CD4-positive, alpha-beta T cell treated with Interleukin-12 subunit alpha and Interleukin-12 subunit beta, for 1 hour (primary cell): ENCODE measurements at regions not wholly inside any gene's neighbourhood (a gene's known extent, or its start where the extent isn't known, plus 50 kb on each side); places are given as distances from the start of the nearest gene placed in this dataset.
"Not testable (repeated sequence)": the region's sequence is repeated elsewhere in the genome, so short reads cannot be mapped to it uniquely, and the experiment has no call there.

Experiments used
- DNase-seq: peaks from one replicate; pipeline ENCODE4 v3.0.0-alpha.2; 2020

- no peak for DNase-seq
These were observed 105.7 kb upstream of the C14orf180 start for GRCh38 chr14:104473649-104474494.

DNA sequence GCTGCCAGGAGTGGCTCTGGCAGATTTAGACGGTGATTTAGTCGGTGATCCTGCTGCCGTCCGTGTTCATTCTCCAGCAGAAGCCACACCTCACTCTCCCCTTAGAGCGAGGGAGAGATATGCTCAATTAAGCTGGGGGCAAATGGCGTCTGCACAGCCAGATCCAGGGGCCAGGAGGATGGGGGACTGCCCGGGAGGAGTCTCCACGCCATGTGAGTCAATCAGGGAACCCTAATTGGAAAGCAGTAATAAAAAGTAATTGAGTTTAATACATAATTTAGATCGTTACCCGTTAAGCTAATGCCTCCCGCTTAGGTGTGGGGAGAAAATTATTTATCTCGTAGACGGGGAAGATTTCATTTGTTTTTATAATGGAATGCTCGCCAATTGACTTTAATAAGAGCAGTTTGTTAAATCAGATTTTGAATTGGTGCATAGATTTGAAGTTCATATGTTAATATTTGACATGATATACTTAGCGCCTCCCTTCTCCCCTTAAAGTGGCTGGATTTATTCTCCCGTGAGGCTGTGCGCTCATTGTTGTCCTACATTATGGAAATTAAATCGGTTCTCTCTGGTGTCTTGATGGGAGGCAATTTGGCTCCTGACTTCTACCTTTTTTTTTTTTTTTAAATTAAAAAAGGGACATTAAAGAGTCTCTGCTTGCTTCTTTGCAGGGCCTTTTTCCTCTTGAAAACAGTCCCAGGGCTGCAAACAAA, 104.9 kb upstream of the C14orf180 start:
- no peak for DNase-seq

- DNase-seq, result no peak
These were observed 104.3 kb upstream of the C14orf180 start for GRCh38 chr14:104475256-104475655.

DNA sequence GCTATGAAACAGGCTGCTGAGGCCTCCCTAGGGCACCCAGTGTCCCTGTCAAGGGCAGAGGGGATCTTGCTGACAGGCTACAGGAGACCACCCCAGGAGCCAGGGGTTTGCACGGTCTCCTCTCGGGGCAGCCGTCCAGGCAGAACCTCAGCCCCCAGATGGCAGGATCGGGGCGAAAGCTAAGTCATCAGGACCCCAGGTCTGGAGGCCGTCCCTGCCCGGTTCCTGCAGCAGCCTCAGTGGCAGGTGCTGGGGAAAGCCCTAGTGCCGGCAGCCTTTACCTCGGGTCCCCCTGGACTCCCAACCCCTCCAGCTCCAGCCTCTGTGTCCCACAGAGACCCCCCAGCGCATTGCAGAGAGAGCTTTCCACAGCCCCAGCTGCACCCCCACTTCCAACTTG, 103.8 kb upstream of the C14orf180 start:
- DNase-seq, result no peak

DNA sequence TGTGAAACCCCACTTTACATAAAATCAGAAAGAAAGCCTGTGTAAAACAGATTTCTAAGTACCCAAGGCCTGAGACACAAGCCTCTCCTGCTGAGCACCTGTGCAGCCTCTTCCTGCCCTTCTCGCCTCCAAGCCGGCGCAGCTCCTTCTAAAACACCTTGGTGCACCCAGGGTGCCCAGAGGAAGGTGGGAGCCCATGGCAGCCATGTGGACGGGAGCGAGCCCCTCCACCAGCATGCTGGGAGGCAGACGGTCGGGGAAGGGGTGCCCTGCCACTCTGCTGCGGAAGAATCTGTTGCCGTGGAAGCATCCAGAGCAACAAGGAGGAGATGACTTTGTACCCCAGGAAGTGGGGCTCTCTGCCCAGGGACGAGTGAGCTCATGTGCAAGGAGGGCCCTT, 103.1 kb upstream of the C14orf180 start:
- DNase-seq, result no peak

GRCh38 chr14:104477117-104477623, 102.4 kb upstream of the C14orf180 start:
- no peak for DNase-seq

DNA sequence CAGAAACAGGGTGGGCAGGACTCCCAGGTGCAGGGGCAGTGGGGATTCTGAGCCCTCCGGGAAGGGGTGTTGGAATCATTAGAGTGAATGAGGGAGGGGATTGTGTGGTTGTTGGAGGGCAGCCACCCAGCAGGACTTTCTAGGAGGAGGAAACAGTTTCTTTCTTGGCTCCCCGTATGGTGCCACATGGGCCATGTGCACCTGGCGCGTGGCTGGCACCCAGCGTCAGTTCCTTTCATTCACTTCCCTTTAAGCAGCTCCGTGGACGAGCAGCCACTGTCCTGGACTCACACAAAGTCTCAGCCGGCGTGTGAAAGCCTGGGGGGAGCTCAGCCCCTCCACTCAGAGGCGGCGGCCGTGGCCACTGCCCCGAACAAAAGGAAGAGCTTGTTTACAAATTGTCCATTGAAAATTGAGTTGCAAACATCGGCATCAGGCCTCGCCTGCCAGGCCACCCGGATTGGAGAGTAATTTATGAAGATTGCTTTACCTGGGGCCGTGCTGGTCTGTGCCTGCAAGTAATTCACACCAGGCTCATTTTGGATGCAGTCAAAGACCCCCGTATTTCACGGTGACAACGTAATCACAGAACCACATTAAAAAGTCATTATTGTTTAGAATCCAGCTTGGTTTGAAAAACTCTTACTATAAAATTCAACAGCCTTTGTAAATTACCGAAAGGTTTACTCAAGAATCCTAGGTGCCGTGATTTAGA, 101.7 kb upstream of the C14orf180 start:
- no peak for DNase-seq

- DNase-seq, result no peak
These were observed 100.9 kb upstream of the C14orf180 start for GRCh38 chr14:104478656-104479055.

GRCh38 chr14:104479901-104480300, 99.7 kb upstream of the C14orf180 start:
- no peak for DNase-seq

- DNase-seq, result no peak
These were observed 98.2 kb upstream of the C14orf180 start for GRCh38 chr14:104481323-104481722.

GRCh38 chr14:104482017-104482416, 97.5 kb upstream of the C14orf180 start:
- not testable (repeated sequence) for DNase-seq

DNA sequence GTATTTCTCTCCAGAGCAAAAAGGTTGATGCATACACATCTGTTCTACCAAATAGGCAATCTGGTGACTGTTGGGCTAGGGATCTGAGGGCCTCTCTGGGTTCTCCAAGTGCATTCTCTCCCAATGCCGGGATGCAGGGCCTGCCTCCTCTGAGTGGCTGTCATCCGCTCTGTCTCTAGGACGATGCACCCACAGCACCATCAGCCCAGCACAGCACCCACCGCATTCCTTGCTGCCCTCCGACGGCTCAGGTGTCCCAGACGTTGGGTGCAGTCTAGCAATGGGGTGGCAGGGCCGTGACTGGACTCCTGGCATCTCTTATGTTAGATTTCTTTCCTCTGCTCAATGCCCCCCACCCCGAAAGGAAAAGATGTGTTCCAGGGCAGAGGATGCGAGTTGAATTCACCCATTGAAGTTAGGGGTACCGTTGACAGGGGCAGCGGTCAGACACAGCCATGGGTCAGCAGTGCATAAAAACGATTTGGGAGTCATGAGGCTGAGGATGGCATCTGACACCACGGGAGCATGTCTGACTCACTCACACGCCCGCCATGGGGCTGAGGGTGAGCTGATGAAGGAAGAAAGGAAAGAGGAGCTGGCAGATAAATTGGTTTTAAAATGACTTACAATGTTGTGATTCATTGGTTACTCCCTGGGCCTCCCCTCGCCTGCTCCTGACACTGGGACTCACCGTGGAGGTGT, 93.2 kb upstream of the C14orf180 start:
- DNase-seq, result no peak

DNA sequence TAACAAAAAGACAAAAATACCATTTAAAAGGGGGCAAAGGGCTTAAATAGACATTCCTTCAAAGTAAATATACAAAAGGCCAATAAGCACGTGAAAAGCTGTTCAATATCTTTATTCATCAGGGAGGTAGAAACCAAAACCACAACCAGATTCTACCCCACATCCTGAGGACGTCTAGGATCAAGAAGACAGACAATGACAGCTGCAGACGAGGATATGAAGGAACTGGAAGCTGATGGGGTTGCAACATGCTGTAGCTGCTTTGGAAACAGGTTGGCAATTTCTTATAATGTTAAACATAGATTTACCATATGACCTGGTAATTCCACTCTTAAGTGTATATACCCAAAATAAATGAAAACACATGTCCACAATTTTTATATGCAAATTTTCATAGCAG, 85.1 kb upstream of the C14orf180 start:
- DNase-seq, result no peak

- no peak for DNase-seq
These were observed 83.5 kb upstream of the C14orf180 start for GRCh38 chr14:104496095-104496494.

- DNase-seq, result no peak
These were observed 79.5 kb upstream of the C14orf180 start for GRCh38 chr14:104499784-104500760.

- no peak for DNase-seq
These were observed 77.5 kb upstream of the C14orf180 start for GRCh38 chr14:104502060-104502459.

DNA sequence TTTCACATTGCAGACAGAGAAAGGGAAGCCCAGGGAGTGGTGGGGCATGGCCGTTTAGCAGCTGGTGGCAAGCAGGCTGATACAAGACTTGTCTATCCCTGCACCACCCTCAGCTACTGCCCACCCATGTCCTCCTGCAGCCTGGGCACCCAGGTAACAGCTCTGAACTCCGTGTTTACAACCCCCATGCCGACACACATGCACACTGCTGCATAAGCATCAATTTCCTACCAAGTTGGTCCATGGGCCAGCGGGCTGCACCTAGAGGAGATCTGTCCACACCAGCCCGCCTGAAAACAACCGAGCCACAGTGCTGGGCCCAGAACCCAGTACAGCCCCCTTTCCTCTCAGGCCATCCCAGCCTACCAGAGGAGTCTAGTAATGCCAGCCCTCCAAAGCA, 75.9 kb upstream of the C14orf180 start:
- no peak for DNase-seq

GRCh38 chr14:104504172-104504735, 75.3 kb upstream of the C14orf180 start:
- no peak for DNase-seq

- DNase-seq, result no peak
These were observed 74.2 kb upstream of the C14orf180 start for GRCh38 chr14:104505085-104506074.
